ENCODE measurements at regions not wholly inside any gene's neighbourhood (a gene's known extent, or its start where the extent isn't known, plus 50 kb on each side); places are given as distances from the start of the nearest gene placed in this dataset.

DNA sequence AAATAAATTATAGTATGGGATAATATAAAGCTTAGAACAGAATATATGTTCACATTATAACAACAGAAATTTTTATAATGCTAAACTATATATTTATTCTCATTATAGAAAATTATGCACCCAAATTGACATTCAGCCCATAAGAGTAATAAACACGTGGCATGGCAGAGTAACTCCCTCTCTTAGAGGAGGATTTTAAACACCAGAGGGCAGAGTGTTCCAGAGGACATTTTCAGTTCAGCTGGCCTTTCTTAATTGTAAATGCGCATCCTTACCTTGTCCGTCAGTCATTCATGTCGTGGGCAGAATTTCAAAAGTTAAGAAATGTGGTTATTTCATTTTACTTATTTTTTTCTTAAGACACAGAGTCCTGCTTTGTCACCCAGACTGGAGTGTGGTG is 147.1 kb downstream of the TANC2 start:
- Mint-ChIP-seq H3K4me1 (0 out of 3 replicates have a peak, but pooled peaks cover 2% of the 10 kb centered on the region), H3K36me3 (ENCODE audit: low read depth) (no peaks in the 10 kb centered on the region), H3K4me3 (no peak overlapping the region), H3K27ac (no peak overlapping the region), H3K27me3 (ENCODE audit: insufficient read depth, low read depth, poor library complexity) (no peaks in the 10 kb centered on the region), H3K9me3 (no peaks in the 10 kb centered on the region)
- ATAC-seq (peak; percentile 52; the same call in 2 of the 3 replicates), DNase-seq (ENCODE audit: low spot score) (peak; percentile 61)
- no peak overlapping the region for H3K27ac ChIP-seq (ENCODE audit: low read depth)
- H3K9me2 ChIP-seq (ENCODE audit: insufficient read depth), result no peaks in the 10 kb centered on the region
- no peak overlapping the region for H3K4me3 ChIP-seq
- H2AFZ ChIP-seq, result no peak overlapping the region
- H3F3A ChIP-seq (replicated peaks; ENCODE audit: low read depth), result no peaks in the 10 kb centered on the region
- H4K20me1 ChIP-seq (replicated peaks; ENCODE audit: insufficient read depth), result no peaks in the 10 kb centered on the region
- TF ChIP-seq CTCF (conservative IDR thresholded peaks at IDR 0.05; ENCODE audit: low read depth in 2 of 2) (peak; percentile 55 to 65), EZH2 (IDR thresholded peaks at IDR 0.05; ENCODE audit: low read depth, unreplicated experiment) (no peak)
- H3K4me2 ChIP-seq, result no peak overlapping the region
- H3K27me3 ChIP-seq (ENCODE audit: insufficient read depth), result no peaks in the 10 kb centered on the region
- H3K79me2 ChIP-seq (replicated peaks; ENCODE audit: insufficient read depth), result no peaks in the 10 kb centered on the region
- H3K36me3 ChIP-seq (ENCODE audit: insufficient read depth), result no peaks in the 10 kb centered on the region
- no peaks in the 10 kb centered on the region for H3K4me1 ChIP-seq (ENCODE audit: insufficient read depth)

DNA sequence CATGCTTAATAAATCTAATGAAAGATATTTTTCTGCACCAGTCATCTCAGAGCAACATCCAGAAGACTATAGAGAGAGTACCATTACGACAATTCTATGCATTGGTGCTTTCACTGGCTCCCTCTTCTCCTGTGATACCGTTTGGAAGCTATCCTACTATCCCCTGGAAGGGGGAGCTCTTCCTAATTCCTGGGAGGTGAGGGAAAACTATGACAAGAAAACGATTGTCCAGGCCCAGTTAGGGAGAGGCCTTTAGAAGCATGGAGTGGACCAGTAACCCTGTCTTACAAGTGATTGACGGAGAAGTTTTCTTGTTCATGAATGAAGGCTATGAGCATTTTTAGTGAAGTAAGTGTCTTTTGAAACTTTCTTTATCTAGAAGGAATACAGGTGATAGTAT is 150.2 kb downstream of the TANC2 start:
- no peaks in the 10 kb centered on the region for H3K9me2 ChIP-seq (ENCODE audit: insufficient read depth)
- Mint-ChIP-seq H3K27ac (no peak overlapping the region), H3K27me3 (ENCODE audit: insufficient read depth, low read depth, poor library complexity) (peaks cover 5% of the 10 kb centered on the region), H3K36me3 (ENCODE audit: low read depth) (no peaks in the 10 kb centered on the region), H3K9me3 (no peaks in the 10 kb centered on the region), H3K4me3 (no peak overlapping the region), H3K4me1 (0 out of 3 replicates have a peak, but pooled peaks cover 2% of the 10 kb centered on the region)
- peak; percentile 97 for ATAC-seq
- no peaks in the 10 kb centered on the region for H3K36me3 ChIP-seq (ENCODE audit: insufficient read depth)
- DNase-seq (ENCODE audit: low spot score), result peak; percentile 73
- H3K4me1 ChIP-seq (ENCODE audit: insufficient read depth), result no peaks in the 10 kb centered on the region
- no peaks in the 10 kb centered on the region for H3F3A ChIP-seq (replicated peaks; ENCODE audit: low read depth)
- H3K27me3 ChIP-seq (ENCODE audit: insufficient read depth), result no peaks in the 10 kb centered on the region
- H3K4me2 ChIP-seq, result no peak overlapping the region
- peak; percentile 61 to 64 for TF ChIP-seq CTCF (conservative IDR thresholded peaks at IDR 0.05; ENCODE audit: low read depth in 2 of 2)
- no peak for TF ChIP-seq EZH2phosphoT487 (IDR thresholded peaks at IDR 0.05; ENCODE audit: unreplicated experiment)
- H2AFZ ChIP-seq, result no peak overlapping the region
- H3K4me3 ChIP-seq, result no peak overlapping the region
- no peaks in the 10 kb centered on the region for H4K20me1 ChIP-seq (replicated peaks; ENCODE audit: insufficient read depth)
- H3K79me2 ChIP-seq (replicated peaks; ENCODE audit: insufficient read depth), result no peaks in the 10 kb centered on the region
- no peak overlapping the region for H3K27ac ChIP-seq (ENCODE audit: low read depth)

DNA sequence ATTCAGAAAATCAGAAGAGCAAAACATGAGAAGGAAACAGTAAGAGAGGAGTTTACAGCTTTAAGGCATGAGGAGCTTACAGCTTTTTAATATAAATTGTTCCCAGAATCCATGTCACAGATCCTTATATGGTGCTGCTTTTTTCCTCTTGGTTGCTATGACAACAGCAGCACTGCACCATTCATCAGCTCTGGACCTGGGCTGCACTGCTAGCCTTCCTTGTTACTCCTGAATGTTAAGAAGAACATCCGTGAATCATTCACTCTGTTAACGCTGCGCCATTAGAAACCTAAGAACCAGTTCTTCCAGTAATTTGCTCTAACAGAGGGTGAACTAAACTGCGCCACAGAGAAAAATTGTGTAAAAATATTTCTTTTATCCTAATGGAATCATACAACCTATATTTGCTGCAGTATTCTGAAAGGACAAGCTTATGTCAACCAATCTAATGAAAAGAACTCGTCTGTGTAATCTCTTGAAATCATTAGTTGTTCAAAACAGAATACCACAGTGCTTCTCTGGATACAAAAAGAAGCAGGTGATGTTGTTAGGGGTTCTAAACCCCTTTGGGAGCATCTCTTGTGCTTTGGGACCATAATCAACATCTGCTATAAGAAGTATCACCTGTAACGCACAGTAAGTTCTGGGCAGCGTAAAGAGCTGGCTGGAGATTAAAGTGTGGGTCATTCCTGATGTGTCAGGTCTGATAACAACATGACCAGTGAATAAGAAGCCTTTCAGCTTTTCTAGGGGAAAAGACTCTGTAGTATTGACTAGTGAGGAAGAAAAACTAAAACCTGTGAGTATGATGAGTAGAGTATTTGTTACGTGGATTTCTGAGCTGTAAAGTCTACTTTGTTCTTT is 151.2 kb downstream of the TANC2 start:
- no peaks in the 10 kb centered on the region for H3K79me2 ChIP-seq (replicated peaks; ENCODE audit: insufficient read depth)
- Mint-ChIP-seq H3K27me3 (ENCODE audit: insufficient read depth, low read depth, poor library complexity) (peaks cover 5% of the 10 kb centered on the region), H3K4me3 (no peak overlapping the region), H3K9me3 (no peaks in the 10 kb centered on the region), H3K27ac (no peak overlapping the region), H3K4me1 (0 out of 3 replicates have a peak, but pooled peaks cover 2% of the 10 kb centered on the region), H3K36me3 (ENCODE audit: low read depth) (no peaks in the 10 kb centered on the region)
- H4K20me1 ChIP-seq (replicated peaks; ENCODE audit: insufficient read depth), result no peaks in the 10 kb centered on the region
- ATAC-seq, result peak; percentile 78
- no peak overlapping the region for H2AFZ ChIP-seq
- no peaks in the 10 kb centered on the region for H3K27me3 ChIP-seq (ENCODE audit: insufficient read depth)
- H3K36me3 ChIP-seq (ENCODE audit: insufficient read depth), result no peaks in the 10 kb centered on the region
- no peaks in the 10 kb centered on the region for H3K9me2 ChIP-seq (ENCODE audit: insufficient read depth)
- peak; percentile 65 for DNase-seq (ENCODE audit: low spot score)
- H3F3A ChIP-seq (replicated peaks; ENCODE audit: low read depth), result no peaks in the 10 kb centered on the region
- no peak overlapping the region for H3K27ac ChIP-seq (ENCODE audit: low read depth)
- H3K4me2 ChIP-seq, result no peak overlapping the region
- no peak overlapping the region for H3K4me3 ChIP-seq
- no peaks in the 10 kb centered on the region for H3K4me1 ChIP-seq (ENCODE audit: insufficient read depth)
- TF ChIP-seq, protein P1, sequence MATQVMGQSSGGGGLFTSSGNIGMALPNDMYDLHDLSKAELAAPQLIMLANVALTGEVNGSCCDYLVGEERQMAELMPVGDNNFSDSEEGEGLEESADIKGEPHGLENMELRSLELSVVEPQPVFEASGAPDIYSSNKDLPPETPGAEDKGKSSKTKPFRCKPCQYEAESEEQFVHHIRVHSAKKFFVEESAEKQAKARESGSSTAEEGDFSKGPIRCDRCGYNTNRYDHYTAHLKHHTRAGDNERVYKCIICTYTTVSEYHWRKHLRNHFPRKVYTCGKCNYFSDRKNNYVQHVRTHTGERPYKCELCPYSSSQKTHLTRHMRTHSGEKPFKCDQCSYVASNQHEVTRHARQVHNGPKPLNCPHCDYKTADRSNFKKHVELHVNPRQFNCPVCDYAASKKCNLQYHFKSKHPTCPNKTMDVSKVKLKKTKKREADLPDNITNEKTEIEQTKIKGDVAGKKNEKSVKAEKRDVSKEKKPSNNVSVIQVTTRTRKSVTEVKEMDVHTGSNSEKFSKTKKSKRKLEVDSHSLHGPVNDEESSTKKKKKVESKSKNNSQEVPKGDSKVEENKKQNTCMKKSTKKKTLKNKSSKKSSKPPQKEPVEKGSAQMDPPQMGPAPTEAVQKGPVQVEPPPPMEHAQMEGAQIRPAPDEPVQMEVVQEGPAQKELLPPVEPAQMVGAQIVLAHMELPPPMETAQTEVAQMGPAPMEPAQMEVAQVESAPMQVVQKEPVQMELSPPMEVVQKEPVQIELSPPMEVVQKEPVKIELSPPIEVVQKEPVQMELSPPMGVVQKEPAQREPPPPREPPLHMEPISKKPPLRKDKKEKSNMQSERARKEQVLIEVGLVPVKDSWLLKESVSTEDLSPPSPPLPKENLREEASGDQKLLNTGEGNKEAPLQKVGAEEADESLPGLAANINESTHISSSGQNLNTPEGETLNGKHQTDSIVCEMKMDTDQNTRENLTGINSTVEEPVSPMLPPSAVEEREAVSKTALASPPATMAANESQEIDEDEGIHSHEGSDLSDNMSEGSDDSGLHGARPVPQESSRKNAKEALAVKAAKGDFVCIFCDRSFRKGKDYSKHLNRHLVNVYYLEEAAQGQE (IDR thresholded peaks at IDR 0.05; ENCODE audit: unreplicated experiment), result no peak
- TF ChIP-seq EZH2phosphoT487 (IDR thresholded peaks at IDR 0.05; ENCODE audit: unreplicated experiment), result no peak
- TF ChIP-seq JUNB (IDR thresholded peaks at IDR 0.05; ENCODE audit: unreplicated experiment), result no peak
- TF ChIP-seq POLR2AphosphoS5 (IDR thresholded peaks at IDR 0.05; ENCODE audit: low read depth), result no peak
